ENCODE measurements at regions not wholly inside any gene's neighbourhood (a gene's known extent, or its start where the extent isn't known, plus 50 kb on each side); places are given as distances from the start of the nearest gene placed in this dataset.

GRCh38 chr2:72050734-72051133 lies 96.9 kb downstream of the CYP26B1 start:
- H3K27me3 ChIP-seq (ENCODE audit: insufficient read depth, low read length), result no peaks in the 10 kb centered on the region
- H2AFZ ChIP-seq (ENCODE audit: insufficient read depth, low read length, poor library complexity), result no peak overlapping the region
- no CpG with 5 or more reads among the region's 2 CpGs for WGBS (ENCODE audit: extremely low coverage, insufficient coverage, insufficient read length)
- no peak overlapping the region for H4K91ac ChIP-seq (ENCODE audit: low read depth, low read length)
- no peak overlapping the region for H3K9ac ChIP-seq (ENCODE audit: low read length)
- no peak overlapping the region for H2BK12ac ChIP-seq (ENCODE audit: low read length)
- H2BK5ac ChIP-seq (ENCODE audit: low read depth, low read length, poor library complexity), result no peak overlapping the region
- H3K4me3 ChIP-seq (ENCODE audit: low read depth, low read length), result no peak overlapping the region
- no peaks in the 10 kb centered on the region for H3K4me1 ChIP-seq (ENCODE audit: control insufficient read depth in 1 of 2, insufficient read depth in 2 of 2, low read length in 2 of 2)
- H2BK120ac ChIP-seq (ENCODE audit: insufficient read depth, low read length, poor library complexity), result no peak overlapping the region
- no peak overlapping the region for H3K18ac ChIP-seq (ENCODE audit: low read length)
- H3K9me3 ChIP-seq (ENCODE audit: insufficient read depth, low read depth, low read length), result no peaks in the 10 kb centered on the region
- no peak overlapping the region for H3K4me2 ChIP-seq (ENCODE audit: low read length)
- no peak overlapping the region for H3K27ac ChIP-seq (ENCODE audit: low read depth, low read length)
- H3K79me1 ChIP-seq (ENCODE audit: low read length), result no peaks in the 10 kb centered on the region
- no peak overlapping the region for H4K8ac ChIP-seq (ENCODE audit: low read depth, low read length)
- H3K79me2 ChIP-seq (ENCODE audit: control insufficient read depth, insufficient read depth, low read length, poor library complexity), result no peaks in the 10 kb centered on the region
- no peak overlapping the region for H3K23ac ChIP-seq (ENCODE audit: low read length)
- no peak overlapping the region for H4K12ac ChIP-seq (ENCODE audit: low read depth, low read length)
- no peaks in the 10 kb centered on the region for H3K36me3 ChIP-seq (ENCODE audit: control insufficient read depth in 1 of 2, insufficient read depth in 2 of 2, low read length in 2 of 2)
- H2AK5ac ChIP-seq (ENCODE audit: low read length), result no peak overlapping the region
- no peak overlapping the region for H3K4ac ChIP-seq (ENCODE audit: low read depth, low read length)
- H3K14ac ChIP-seq (ENCODE audit: low read length), result no peak overlapping the region
- DNase-seq, result no peak

DNA sequence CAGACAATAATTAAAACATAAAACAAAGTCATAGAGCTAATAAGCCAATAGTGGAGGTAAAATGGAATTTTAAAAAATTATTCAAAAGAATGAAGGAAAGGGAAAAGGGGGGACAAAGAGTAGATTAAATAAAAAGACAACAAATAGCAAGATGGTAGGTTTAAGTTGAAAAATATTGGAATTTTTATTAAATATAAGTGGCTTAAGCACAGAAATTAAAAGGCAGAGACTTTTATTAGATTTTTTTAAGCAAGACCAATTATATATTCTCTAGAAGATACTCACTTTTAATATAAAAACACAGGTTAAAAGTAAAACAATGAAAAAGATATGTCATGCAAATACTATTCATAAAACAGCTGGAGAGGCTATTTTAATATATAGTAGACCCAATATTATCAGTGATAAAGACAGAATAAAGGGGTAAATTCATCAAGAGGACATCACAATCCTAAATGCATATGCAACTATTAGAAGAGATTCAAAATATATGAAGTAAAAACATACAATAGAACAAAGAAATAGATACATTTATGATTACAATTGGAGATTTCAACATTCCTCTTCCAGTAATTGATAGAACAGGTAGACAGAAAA lies 98.7 kb downstream of the CYP26B1 start:
- Histone ChIP-seq H2AK5ac (ENCODE audit: low read length) (no peak overlapping the region), H3K4me3 (ENCODE audit: low read depth, low read length) (no peak overlapping the region), H3K4me2 (ENCODE audit: low read length) (no peak overlapping the region), H3K9me3 (ENCODE audit: insufficient read depth, low read depth, low read length) (no peaks in the 10 kb centered on the region), H3K27ac (ENCODE audit: low read depth, low read length) (no peak overlapping the region), H2AFZ (ENCODE audit: insufficient read depth, low read length, poor library complexity) (no peak overlapping the region), H2BK120ac (ENCODE audit: insufficient read depth, low read length, poor library complexity) (no peak overlapping the region), H4K91ac (ENCODE audit: low read depth, low read length) (no peak overlapping the region), H3K4me1 (ENCODE audit: control insufficient read depth in 1 of 2, insufficient read depth in 2 of 2, low read length in 2 of 2) (no peaks in the 10 kb centered on the region), H3K27me3 (ENCODE audit: insufficient read depth, low read length) (no peaks in the 10 kb centered on the region), H3K9ac (ENCODE audit: low read length) (no peak overlapping the region), H4K12ac (ENCODE audit: low read depth, low read length) (no peak overlapping the region), H3K36me3 (ENCODE audit: control insufficient read depth in 1 of 2, insufficient read depth in 2 of 2, low read length in 2 of 2) (no peaks in the 10 kb centered on the region), H3K79me2 (ENCODE audit: control insufficient read depth, insufficient read depth, low read length, poor library complexity) (no peaks in the 10 kb centered on the region), H3K4ac (ENCODE audit: low read depth, low read length) (no peak overlapping the region), H3K14ac (ENCODE audit: low read length) (no peak overlapping the region), H3K18ac (ENCODE audit: low read length) (no peak overlapping the region), H2BK5ac (ENCODE audit: low read depth, low read length, poor library complexity) (no peak overlapping the region), H3K79me1 (ENCODE audit: low read length) (no peaks in the 10 kb centered on the region), H2BK12ac (ENCODE audit: low read length) (no peak overlapping the region), H3K23ac (ENCODE audit: low read length) (no peak overlapping the region), H4K8ac (ENCODE audit: low read depth, low read length) (no peak overlapping the region)
- DNase-seq, result no peak

GRCh38 chr2:72043985-72044384 lies 103.7 kb downstream of the CYP26B1 start:
- Histone ChIP-seq H3K27me3 (ENCODE audit: insufficient read depth, low read length) (no peaks in the 10 kb centered on the region), H3K9me3 (ENCODE audit: insufficient read depth, low read depth, low read length) (no peaks in the 10 kb centered on the region), H3K79me1 (ENCODE audit: low read length) (no peaks in the 10 kb centered on the region), H2AK5ac (ENCODE audit: low read length) (no peak overlapping the region), H4K91ac (ENCODE audit: low read depth, low read length) (no peak overlapping the region), H3K4me2 (ENCODE audit: low read length) (no peak overlapping the region), H3K4ac (ENCODE audit: low read depth, low read length) (no peak overlapping the region), H3K4me1 (ENCODE audit: control insufficient read depth in 1 of 2, insufficient read depth in 2 of 2, low read length in 2 of 2) (no peaks in the 10 kb centered on the region), H3K27ac (ENCODE audit: low read depth, low read length) (no peak overlapping the region), H2AFZ (ENCODE audit: insufficient read depth, low read length, poor library complexity) (no peak overlapping the region), H2BK12ac (ENCODE audit: low read length) (no peak overlapping the region), H4K8ac (ENCODE audit: low read depth, low read length) (no peak overlapping the region), H3K9ac (ENCODE audit: low read length) (no peak overlapping the region), H3K79me2 (ENCODE audit: control insufficient read depth, insufficient read depth, low read length, poor library complexity) (no peaks in the 10 kb centered on the region), H3K18ac (ENCODE audit: low read length) (no peak overlapping the region), H3K23ac (ENCODE audit: low read length) (no peak overlapping the region), H3K36me3 (ENCODE audit: control insufficient read depth in 1 of 2, insufficient read depth in 2 of 2, low read length in 2 of 2) (no peaks in the 10 kb centered on the region), H3K4me3 (ENCODE audit: low read depth, low read length) (no peak overlapping the region), H2BK120ac (ENCODE audit: insufficient read depth, low read length, poor library complexity) (no peak overlapping the region), H2BK5ac (ENCODE audit: low read depth, low read length, poor library complexity) (no peak overlapping the region), H4K12ac (ENCODE audit: low read depth, low read length) (no peak overlapping the region), H3K14ac (ENCODE audit: low read length) (no peak overlapping the region)
- no peak for DNase-seq

DNA sequence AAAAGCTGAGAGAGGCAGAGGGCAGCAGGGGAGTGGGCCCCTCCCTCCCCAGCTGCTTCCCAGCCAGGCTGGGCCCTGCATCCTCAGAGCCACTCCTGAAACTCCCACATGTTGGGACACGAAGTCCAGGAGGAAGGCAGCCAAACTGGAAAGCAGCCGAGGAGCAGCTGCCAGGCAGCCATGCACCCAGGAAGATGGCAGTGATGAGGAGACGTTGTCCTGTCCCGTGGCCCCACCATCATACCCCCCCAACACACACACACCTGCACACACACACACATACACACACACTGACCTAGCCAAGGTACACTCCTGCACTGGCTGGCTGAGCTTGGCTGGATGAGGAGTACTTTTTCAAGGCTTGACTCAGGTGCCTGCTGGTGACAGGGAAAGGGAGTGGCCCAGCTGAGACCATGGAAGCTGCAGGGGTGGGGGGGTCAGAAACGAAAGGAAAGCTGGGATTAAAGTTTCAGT lies 106.0 kb downstream of the CYP26B1 start:
- Histone ChIP-seq H3K9ac (ENCODE audit: low read length) (no peak overlapping the region), H3K9me3 (ENCODE audit: insufficient read depth, low read depth, low read length) (no peaks in the 10 kb centered on the region), H3K4me1 (ENCODE audit: control insufficient read depth in 1 of 2, insufficient read depth in 2 of 2, low read length in 2 of 2) (peaks cover 0 to 4% of the 10 kb centered on the region in 2 experiments), H3K4me3 (ENCODE audit: low read depth, low read length) (no peak overlapping the region), H3K36me3 (ENCODE audit: control insufficient read depth in 1 of 2, insufficient read depth in 2 of 2, low read length in 2 of 2) (no peaks in the 10 kb centered on the region), H3K4me2 (ENCODE audit: low read length) (no peak overlapping the region), H3K4ac (ENCODE audit: low read depth, low read length) (no peak overlapping the region), H2BK5ac (ENCODE audit: low read depth, low read length, poor library complexity) (no peak overlapping the region), H2BK120ac (ENCODE audit: insufficient read depth, low read length, poor library complexity) (no peak overlapping the region), H3K23ac (ENCODE audit: low read length) (no peak overlapping the region), H3K18ac (ENCODE audit: low read length) (no peak overlapping the region), H3K27ac (ENCODE audit: low read depth, low read length) (no peak overlapping the region), H4K8ac (ENCODE audit: low read depth, low read length) (no peak overlapping the region), H2AFZ (ENCODE audit: insufficient read depth, low read length, poor library complexity) (no peak overlapping the region), H3K14ac (ENCODE audit: low read length) (no peak overlapping the region), H2BK12ac (ENCODE audit: low read length) (no peak overlapping the region), H3K79me2 (ENCODE audit: control insufficient read depth, insufficient read depth, low read length, poor library complexity) (no peaks in the 10 kb centered on the region), H4K12ac (ENCODE audit: low read depth, low read length) (no peak overlapping the region), H3K27me3 (ENCODE audit: insufficient read depth, low read length) (no peaks in the 10 kb centered on the region), H2AK5ac (ENCODE audit: low read length) (no peak overlapping the region), H4K91ac (ENCODE audit: low read depth, low read length) (no peak overlapping the region), H3K79me1 (ENCODE audit: low read length) (no peaks in the 10 kb centered on the region)
- DNase-seq, result no peak
- no CpG with 5 or more reads among the region's 5 CpGs for WGBS (ENCODE audit: extremely low coverage, insufficient coverage, insufficient read length)
